Hepatocyte (in vitro differentiated cells): ENCODE measurements at regions not wholly inside any gene's neighbourhood (a gene's known extent, or its start where the extent isn't known, plus 50 kb on each side); places are given as distances from the start of the nearest gene placed in this dataset.

ENCODE experiments used
- DNase-seq: peaks from one replicate; pipeline ENCODE4 v3.0.0-alpha.2; 2016; ENCODE audit warnings: low spot score
- H2AFZ ChIP-seq: fragments of 200-600 bp; sonication (generic); 2 replicates; pipeline ENCODE4 v1.6.0; 2016; ENCODE audit warnings: antibody characterized with exemption, mild to moderate bottlenecking
- H3K27ac ChIP-seq: fragments of 200-600 bp; sonication (generic); 2 replicates; pipeline ENCODE4 v1.5.1; 2016; ENCODE audit warnings: mild to moderate bottlenecking
- H3K27me3 ChIP-seq: fragments of 200-600 bp; sonication (generic); 2 replicates; pipeline ENCODE4 v1.6.1; 2016
- H3K36me3 ChIP-seq: fragments of 200-600 bp; sonication (generic); replicated peaks from 2 replicates; pipeline ENCODE4 v1.5.1; 2016; ENCODE audit warnings: low read depth; ENCODE audit not compliant: insufficient read depth
- H3K4me1 ChIP-seq: fragments of 200-600 bp; sonication (generic); 2 replicates; pipeline ENCODE4 v1.5.1; 2016; ENCODE audit warnings: mild to moderate bottlenecking, moderate library complexity; ENCODE audit not compliant: insufficient read depth
- H3K4me2 ChIP-seq: fragments of 200-600 bp; sonication (generic); 2 replicates; pipeline ENCODE4 v1.6.0; 2016
- H3K4me3 ChIP-seq: fragments of 200-600 bp; sonication (generic); 2 replicates; pipeline ENCODE4 v1.5.1; 2016; ENCODE audit warnings: mild to moderate bottlenecking
- H3K79me2 ChIP-seq: fragments of 200-600 bp; sonication (generic); 2 replicates; pipeline ENCODE4 v1.6.0; 2017; ENCODE audit warnings: mild to moderate bottlenecking
- H3K9me2 ChIP-seq: fragments of 200-600 bp; sonication (generic); replicated peaks from 2 replicates; pipeline ENCODE4 v1.6.0; 2017; ENCODE audit warnings: mild to moderate bottlenecking; ENCODE audit not compliant: insufficient read depth
- H3K9me3 ChIP-seq: fragments of 200-600 bp; sonication (generic); 2 replicates; pipeline ENCODE4 v1.5.1; 2016; ENCODE audit warnings: low read depth, mild to moderate bottlenecking
- H4K20me1 ChIP-seq: fragments of 200-600 bp; sonication (generic); 2 replicates; pipeline ENCODE4 v1.6.0; 2016; ENCODE audit warnings: mild to moderate bottlenecking; ENCODE audit not compliant: insufficient read depth, poor library complexity, severe bottlenecking
- EZH2 ChIP-seq: fragments of 200-600 bp; sonication (generic); IDR thresholded peaks from 2 replicates; pipeline ENCODE4 v1.6.1; 2016; ENCODE audit warnings: antibody characterized with exemption, mild to moderate bottlenecking, borderline replicate concordance
- EZH2phosphoT487 ChIP-seq: fragments of 200-600 bp; sonication (generic); IDR thresholded peaks from one replicate; pipeline ENCODE4 v1.6.1; 2018; ENCODE audit warnings: antibody characterized with exemption, mild to moderate bottlenecking, low read depth, moderate library complexity; ENCODE audit not compliant: unreplicated experiment, severe bottlenecking
- WGBS: methylation state at CpG from one replicate; pipeline ENCODE4 v1.1.6; 2016; ENCODE audit warnings: low lambda C conversion rate; ENCODE audit errors: missing lambda C conversion rate; 5-methylcytosine and 5-hydroxymethylcytosine counted together
- TF ChIP-seq, protein P1 (sequence below): fragments of 200-600 bp; sonication (generic); IDR thresholded peaks from 2 replicates; pipeline ENCODE4 v1.5.1; 2016; ENCODE audit warnings: antibody characterized with exemption, mild to moderate bottlenecking; ENCODE audit not compliant: poor library complexity

DNA sequence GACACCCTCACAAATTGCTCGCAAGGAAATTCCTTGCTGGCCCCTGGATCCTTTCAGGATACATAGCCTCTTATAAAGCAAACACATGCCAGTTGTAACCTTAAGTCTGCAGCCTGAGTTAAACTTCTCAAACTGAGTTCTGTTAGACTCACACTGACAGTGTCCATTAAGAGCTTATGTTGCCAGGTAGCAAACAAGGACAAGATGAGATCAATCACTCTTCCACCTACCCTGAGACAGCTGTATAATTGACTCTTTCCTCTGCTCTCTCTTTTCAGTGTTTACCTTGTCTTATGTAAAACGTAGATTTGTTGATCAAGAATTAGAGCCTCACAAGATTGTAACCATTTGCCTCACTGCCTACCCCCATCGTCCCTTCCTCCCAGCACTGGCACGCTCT is 359.8 kb downstream of the EPM2A start:
- Histone ChIP-seq H3K9me2 (no peaks in the 10 kb centered on the region), H3K4me1 (peaks cover 4% of the 10 kb centered on the region), H2AFZ (no peak overlapping the region), H3K4me3 (no peak overlapping the region), H3K36me3 (no peaks in the 10 kb centered on the region), H3K9me3 (no peaks in the 10 kb centered on the region), H3K27ac (no peak overlapping the region), H3K4me2 (peak overlapping the region; percentile 6), H3K27me3 (no peaks in the 10 kb centered on the region), H4K20me1 (no peaks in the 10 kb centered on the region), H3K79me2 (no peaks in the 10 kb centered on the region)
- no peak for DNase-seq
- WGBS, result 49% methylated on average over 4 of the region's 4 CpGs
- TF ChIP-seq, protein P1, sequence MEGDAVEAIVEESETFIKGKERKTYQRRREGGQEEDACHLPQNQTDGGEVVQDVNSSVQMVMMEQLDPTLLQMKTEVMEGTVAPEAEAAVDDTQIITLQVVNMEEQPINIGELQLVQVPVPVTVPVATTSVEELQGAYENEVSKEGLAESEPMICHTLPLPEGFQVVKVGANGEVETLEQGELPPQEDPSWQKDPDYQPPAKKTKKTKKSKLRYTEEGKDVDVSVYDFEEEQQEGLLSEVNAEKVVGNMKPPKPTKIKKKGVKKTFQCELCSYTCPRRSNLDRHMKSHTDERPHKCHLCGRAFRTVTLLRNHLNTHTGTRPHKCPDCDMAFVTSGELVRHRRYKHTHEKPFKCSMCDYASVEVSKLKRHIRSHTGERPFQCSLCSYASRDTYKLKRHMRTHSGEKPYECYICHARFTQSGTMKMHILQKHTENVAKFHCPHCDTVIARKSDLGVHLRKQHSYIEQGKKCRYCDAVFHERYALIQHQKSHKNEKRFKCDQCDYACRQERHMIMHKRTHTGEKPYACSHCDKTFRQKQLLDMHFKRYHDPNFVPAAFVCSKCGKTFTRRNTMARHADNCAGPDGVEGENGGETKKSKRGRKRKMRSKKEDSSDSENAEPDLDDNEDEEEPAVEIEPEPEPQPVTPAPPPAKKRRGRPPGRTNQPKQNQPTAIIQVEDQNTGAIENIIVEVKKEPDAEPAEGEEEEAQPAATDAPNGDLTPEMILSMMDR, result no peak
- TF ChIP-seq EZH2, result no peak
- TF ChIP-seq EZH2phosphoT487, result no peak

- Histone ChIP-seq H4K20me1 (no peaks in the 10 kb centered on the region), H3K9me2 (no peaks in the 10 kb centered on the region), H3K36me3 (no peaks in the 10 kb centered on the region), H3K27ac (no peak overlapping the region), H3K9me3 (no peaks in the 10 kb centered on the region), H3K4me3 (no peak overlapping the region), H3K27me3 (no peaks in the 10 kb centered on the region), H3K4me2 (no peak overlapping the region), H2AFZ (no peak overlapping the region), H3K4me1 (peaks cover 3% of the 10 kb centered on the region), H3K79me2 (no peaks in the 10 kb centered on the region)
- TF ChIP-seq EZH2 (no peak), EZH2phosphoT487 (no peak)
- TF ChIP-seq, protein P1, result no peak
- WGBS, result 65% methylated on average over 1 of the region's 1 CpG
- DNase-seq, result no peak
Observed at GRCh38 chr6:145380186-145380585, 355.1 kb downstream of the EPM2A start.

DNA sequence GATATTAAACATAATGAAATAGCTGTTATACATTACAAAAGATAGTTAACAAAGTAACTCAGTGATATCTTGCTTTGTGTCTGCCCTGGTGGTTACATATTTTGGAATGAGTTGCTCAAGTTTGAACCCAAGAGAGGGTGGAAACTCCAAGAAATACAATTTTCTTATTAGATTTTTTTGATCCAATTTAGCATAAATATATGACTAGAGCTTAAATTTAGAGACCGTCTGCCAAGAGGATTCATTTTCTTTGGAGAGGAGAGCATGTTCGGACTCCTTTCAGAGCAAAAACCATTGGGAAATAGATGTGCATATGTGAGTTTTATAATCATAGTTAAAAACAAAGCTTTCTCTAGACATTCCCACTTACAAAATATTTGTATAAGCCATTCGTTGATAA is 353.4 kb downstream of the EPM2A start:
- no peak for TF ChIP-seq EZH2phosphoT487
- TF ChIP-seq, protein P1, result no peak
- no peak for TF ChIP-seq EZH2

DNA sequence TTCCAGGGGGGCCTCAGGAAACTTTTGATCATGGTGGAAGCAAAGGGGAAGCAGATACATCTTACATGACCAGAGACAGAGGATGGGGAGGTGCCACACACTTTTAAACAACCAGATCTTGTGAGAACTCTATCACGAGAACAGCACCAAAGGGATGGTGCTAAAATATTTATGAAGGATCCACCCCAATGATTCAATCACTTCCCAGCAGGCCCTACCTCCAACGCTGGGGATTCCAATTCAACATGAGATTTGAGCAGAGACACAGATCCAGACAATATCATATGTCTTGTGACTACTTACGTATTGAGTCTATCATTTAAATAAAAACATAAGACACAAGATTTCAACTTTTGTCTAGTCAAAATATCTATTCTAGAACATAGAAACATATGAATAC is 351.9 kb downstream of the EPM2A start:
- Histone ChIP-seq H3K27me3 (no peaks in the 10 kb centered on the region), H3K4me2 (no peak overlapping the region), H3K4me1 (no peaks in the 10 kb centered on the region), H3K4me3 (no peak overlapping the region), H3K36me3 (no peaks in the 10 kb centered on the region), H3K27ac (no peak overlapping the region), H3K9me3 (no peaks in the 10 kb centered on the region), H3K9me2 (no peaks in the 10 kb centered on the region), H3K79me2 (no peaks in the 10 kb centered on the region), H4K20me1 (no peaks in the 10 kb centered on the region), H2AFZ (no peak overlapping the region)
- no peak for DNase-seq
- TF ChIP-seq EZH2phosphoT487 (no peak), EZH2 (no peak)
- TF ChIP-seq, protein P1, result no peak
- WGBS, result 90% methylated on average over 3 of the region's 3 CpGs

More for the DNA sequence above, 353.4 kb downstream of the EPM2A start:
- Histone ChIP-seq H3K9me2 (no peaks in the 10 kb centered on the region), H3K4me1 (no peaks in the 10 kb centered on the region), H3K27me3 (no peaks in the 10 kb centered on the region), H3K36me3 (no peaks in the 10 kb centered on the region), H3K79me2 (no peaks in the 10 kb centered on the region), H4K20me1 (no peaks in the 10 kb centered on the region), H3K27ac (no peak overlapping the region), H2AFZ (no peak overlapping the region), H3K4me3 (no peak overlapping the region), H3K9me3 (no peaks in the 10 kb centered on the region), H3K4me2 (no peak overlapping the region)
- no peak for DNase-seq
- 81% methylated on average over 3 of the region's 3 CpGs for WGBS
